LNCAP (cell line): ENCODE measurements at regions not wholly inside any gene's neighbourhood (a gene's known extent, or its start where the extent isn't known, plus 50 kb on each side); places are given as distances from the start of the nearest gene placed in this dataset.

Source experiments
- TF ChIP-seq, protein P1 (sequence below): fragments of 450-650 bp; IDR thresholded peaks from 2 replicates; pipeline ENCODE4 v1.5.1; 2017; ENCODE audit warnings: mild to moderate bottlenecking

DNA sequence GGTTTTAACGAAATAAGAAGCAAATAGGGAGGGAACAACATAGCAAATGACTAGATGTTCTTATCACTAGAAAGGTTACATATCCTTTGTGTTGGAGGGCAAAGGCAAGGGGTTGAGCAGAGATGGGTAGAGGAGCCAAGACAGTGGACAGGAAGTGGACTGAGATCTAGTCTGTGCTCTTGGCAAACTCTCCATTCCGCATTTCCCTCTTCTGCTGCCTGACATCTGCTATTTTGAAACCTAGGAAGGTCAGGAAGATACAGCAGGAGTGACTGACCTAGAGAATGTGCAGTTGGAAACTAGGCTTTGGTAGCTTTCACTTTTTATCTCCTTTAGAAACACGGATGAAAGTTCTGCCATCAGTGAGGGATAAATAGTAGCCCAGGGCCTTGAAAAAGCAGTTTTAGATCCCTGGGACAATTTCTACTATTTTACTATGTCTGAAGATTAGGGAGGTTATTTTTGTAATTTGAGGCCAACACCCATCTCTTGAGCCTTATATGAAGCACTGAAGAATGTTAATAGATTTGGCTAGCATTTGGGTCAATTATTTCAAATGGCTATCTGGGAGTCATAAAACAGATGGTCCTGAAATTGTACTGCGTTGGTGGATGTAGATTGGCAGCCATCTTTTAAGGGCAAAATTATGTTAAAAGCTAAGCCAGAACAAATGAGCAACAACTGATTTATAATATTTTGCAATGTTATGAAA, 410.3 kb downstream of the PCNX1 start:
- TF ChIP-seq, protein P1, sequence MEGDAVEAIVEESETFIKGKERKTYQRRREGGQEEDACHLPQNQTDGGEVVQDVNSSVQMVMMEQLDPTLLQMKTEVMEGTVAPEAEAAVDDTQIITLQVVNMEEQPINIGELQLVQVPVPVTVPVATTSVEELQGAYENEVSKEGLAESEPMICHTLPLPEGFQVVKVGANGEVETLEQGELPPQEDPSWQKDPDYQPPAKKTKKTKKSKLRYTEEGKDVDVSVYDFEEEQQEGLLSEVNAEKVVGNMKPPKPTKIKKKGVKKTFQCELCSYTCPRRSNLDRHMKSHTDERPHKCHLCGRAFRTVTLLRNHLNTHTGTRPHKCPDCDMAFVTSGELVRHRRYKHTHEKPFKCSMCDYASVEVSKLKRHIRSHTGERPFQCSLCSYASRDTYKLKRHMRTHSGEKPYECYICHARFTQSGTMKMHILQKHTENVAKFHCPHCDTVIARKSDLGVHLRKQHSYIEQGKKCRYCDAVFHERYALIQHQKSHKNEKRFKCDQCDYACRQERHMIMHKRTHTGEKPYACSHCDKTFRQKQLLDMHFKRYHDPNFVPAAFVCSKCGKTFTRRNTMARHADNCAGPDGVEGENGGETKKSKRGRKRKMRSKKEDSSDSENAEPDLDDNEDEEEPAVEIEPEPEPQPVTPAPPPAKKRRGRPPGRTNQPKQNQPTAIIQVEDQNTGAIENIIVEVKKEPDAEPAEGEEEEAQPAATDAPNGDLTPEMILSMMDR, result no peak

DNA sequence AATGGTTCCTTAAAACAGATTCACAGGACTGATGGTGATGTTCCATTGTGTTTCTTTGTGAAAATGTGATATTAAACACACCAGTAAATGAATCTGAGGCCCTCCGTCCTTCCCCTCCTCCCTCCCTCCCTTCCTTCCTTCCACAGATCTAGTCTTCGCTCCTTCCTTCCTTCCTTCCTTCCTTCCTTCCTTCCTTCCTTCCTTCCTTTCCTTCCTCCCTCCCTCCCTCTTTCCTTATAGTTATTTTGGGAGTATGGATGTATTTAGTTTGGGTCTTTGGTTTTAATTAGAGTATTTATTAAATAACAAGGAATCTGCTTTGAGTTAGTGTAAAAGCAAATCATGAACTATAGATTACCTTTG, 410.8 kb downstream of the PCNX1 start:
- TF ChIP-seq, protein P1, result no peak

DNA sequence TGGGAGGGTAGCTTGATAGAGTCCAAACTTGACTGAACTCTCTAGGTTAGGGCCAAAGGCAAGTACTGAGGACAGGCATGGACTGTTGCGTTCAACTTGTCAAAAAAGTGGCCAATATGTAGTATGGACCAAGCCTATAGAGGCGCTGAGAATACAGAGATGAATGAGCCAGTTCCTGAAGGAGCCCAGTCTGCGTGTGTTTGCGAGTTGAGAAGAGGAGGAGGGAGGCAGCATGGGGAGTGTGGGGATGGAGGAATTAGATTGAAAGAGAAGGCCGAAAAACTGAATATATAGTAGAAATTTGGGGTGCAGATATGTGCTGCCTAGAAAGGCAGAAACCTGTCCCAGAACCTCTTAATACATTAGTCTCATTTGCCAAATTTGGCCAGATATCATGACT, 412.4 kb downstream of the PCNX1 start:
- TF ChIP-seq, protein P1, result no peak

DNA sequence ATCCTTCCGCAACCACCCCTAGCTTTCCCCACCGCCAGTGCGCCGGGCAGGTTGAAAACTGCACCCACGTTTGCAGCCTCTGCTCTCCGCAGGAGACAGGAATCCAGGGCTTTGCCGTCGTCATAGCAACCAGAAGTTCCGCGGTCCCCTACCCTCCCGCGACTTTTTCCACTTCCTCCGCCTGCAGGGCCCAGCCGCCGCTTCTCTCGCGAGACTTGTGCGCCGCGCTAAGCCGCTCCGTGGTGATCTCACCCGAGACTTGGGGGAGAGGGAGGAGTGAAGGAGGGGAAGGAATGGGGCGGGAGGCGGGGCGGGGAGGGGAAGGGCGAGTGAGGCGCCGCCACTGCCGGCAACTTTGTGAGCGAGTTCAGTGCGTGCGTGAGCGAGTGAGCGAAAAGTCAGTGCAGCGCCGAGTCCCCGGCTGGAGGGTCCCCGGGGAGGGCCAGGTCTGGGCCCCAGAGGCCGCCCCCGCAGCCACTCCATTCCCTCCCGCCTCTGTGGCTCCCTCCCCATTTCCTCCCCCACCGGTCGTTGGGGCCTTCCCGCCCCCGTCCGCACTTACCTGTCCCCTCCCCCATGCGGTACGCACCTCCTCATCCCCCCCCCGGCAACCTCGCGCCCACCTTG, 413.0 kb downstream of the PCNX1 start, which contains the start of gene SIPA1L1:
Gene SIPA1L1 (plus strand): TSS at position 370 of the 627 bp plus-strand sequence.
- TF ChIP-seq, protein P1, result no peak

DNA sequence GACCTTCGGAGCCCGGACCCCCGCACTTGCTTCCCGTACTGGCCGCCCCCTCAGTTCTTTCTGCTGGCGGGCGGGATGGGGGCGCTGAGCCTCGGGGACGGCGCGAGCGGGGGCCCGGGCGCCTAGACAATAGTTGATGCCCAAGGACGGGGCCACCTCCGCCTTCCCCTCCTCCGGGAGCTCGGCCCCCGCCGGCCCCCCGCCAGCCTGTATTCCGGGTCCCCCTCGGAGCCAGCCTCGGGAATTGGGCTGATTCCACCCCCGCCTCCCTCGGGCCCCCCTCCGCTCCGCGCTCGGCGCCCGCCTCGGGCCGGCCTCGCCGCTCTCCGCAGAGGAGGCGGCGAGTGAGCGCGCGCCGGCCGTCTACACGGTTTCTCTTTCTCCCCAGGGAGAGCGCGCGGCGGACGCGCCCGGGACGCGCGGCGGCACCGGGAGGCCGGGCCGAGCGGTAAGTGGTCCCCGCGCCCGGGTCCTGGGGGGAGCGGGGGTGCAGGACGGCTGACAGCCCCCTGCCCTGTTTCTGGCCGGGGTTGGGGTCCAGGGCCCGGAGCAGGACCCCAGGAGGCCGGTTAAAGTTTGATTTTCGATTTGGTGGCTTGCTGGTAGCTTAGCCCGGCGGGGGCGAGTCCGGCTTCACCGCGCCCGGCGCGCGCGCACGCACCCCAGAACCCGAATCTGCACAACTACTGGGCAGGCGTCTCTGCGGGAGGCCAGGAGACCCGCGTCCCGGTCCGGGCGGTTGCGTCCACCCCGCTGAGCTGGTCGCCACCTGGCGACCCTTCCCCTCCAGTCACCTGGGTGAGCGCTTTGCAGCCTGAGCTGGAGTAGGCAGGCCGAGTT, 413.7 kb downstream of the PCNX1 start:
- TF ChIP-seq, protein P1, result no peak

DNA sequence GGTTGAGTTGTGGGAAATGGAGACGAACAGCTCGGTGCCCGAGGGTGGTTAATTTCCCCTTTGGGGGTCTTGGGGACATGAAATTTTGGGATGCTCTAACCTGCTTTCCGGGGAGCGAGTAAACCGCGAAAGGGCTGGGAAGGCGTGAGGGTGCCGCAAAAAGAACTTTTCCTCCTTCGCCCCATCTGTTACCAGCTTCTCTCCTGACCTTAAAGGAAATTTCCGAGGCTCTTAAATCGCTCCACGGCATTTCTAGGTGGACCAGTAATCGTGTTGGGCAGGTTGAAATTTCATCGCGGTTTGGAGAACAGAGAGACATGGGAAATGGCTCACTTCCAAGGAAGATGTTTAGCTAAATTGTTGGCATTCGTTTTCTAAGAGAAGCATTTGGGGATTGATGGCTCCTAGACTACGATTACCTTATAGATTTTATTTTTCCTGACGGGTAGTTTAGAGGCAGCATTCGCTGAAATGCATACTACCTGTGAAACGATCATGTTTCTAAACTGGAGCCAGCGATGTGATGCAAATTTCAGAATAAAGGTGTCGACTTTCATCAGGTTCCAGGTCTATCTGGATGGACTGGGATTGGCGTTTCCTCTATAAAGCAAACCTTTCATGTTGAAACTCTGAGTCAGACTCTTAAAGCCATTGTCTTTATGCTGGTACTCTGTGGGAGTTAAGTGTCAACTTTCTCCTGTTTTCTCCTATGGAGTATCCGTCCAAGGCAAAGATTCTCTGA, 414.5 kb downstream of the PCNX1 start:
- TF ChIP-seq, protein P1, result no peak

DNA sequence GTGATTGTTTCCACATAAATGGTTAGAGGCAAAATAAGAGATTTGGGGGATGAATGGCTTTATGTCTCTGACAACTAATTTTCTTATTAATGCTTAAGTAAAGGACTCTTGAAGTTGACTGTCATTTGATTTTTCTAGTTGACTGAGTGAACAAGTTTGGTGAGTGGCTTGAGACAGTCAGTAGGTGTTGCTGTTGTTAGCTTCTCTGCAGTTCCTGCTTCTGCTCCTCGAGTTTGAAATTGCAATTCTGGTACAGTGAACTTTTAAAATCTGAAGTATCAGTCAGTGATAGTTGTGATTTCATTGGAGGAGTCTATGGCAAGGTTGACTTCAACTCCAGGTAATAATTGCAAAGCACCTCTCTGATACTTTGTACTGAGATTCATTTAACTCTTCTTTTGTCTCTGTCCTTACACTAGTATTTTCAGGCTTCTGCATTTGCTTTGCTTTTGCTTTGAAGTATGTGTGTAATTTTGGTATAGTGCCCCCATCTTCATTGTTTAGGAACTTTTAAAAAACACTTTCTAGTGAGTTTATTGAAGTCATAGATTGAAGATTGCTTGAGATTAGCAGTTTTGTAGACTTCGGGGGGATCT, 415.5 kb downstream of the PCNX1 start:
- TF ChIP-seq, protein P1, result peak; percentile 59
